ENCODE measurements at regions not wholly inside any gene's neighbourhood (a gene's known extent, or its start where the extent isn't known, plus 50 kb on each side); places are given as distances from the start of the nearest gene placed in this dataset.

DNA sequence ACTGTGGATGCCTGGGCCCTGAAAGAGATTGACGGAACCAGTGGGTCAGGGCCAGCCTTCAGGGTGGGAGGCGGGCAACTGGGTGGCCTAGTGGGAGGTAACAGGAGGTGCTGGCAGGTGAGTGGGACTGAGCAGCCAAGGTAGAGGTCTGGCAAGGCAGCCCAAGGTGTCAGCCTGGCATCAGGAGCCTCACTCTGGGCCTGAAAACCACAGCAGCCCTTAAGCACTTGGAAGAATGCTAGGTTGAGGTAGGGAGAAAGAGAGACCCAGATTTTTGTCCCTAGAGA lies 315.8 kb upstream of the PRICKLE1 start:
- no peaks in the 10 kb centered on the region for H3K36me3 ChIP-seq (replicated peaks in 1 of 2)
- TF ChIP-seq POLR2A (IDR thresholded peaks at IDR 0.05) = no peak
- TF ChIP-seq, protein P1, sequence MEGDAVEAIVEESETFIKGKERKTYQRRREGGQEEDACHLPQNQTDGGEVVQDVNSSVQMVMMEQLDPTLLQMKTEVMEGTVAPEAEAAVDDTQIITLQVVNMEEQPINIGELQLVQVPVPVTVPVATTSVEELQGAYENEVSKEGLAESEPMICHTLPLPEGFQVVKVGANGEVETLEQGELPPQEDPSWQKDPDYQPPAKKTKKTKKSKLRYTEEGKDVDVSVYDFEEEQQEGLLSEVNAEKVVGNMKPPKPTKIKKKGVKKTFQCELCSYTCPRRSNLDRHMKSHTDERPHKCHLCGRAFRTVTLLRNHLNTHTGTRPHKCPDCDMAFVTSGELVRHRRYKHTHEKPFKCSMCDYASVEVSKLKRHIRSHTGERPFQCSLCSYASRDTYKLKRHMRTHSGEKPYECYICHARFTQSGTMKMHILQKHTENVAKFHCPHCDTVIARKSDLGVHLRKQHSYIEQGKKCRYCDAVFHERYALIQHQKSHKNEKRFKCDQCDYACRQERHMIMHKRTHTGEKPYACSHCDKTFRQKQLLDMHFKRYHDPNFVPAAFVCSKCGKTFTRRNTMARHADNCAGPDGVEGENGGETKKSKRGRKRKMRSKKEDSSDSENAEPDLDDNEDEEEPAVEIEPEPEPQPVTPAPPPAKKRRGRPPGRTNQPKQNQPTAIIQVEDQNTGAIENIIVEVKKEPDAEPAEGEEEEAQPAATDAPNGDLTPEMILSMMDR (IDR thresholded peaks at IDR 0.05) = no peak
- intact Hi-C loops (cut with DNase I) = no loop called here
- no peak for DNase-seq
- no peaks in the 10 kb centered on the region for H3K4me1 ChIP-seq (replicated peaks in 1 of 2)
- no peaks in the 10 kb centered on the region for H3K9me3 ChIP-seq (replicated peaks in 1 of 3)
- WGBS, 4 donors = 85 to 100% (median 87%) methylated on average over 2 of the region's 2 CpGs
- H3K27me3 ChIP-seq = no peaks in the 10 kb centered on the region
- H3K4me3 ChIP-seq = no peak overlapping the region
- H3K27ac ChIP-seq = no peak overlapping the region

DNA sequence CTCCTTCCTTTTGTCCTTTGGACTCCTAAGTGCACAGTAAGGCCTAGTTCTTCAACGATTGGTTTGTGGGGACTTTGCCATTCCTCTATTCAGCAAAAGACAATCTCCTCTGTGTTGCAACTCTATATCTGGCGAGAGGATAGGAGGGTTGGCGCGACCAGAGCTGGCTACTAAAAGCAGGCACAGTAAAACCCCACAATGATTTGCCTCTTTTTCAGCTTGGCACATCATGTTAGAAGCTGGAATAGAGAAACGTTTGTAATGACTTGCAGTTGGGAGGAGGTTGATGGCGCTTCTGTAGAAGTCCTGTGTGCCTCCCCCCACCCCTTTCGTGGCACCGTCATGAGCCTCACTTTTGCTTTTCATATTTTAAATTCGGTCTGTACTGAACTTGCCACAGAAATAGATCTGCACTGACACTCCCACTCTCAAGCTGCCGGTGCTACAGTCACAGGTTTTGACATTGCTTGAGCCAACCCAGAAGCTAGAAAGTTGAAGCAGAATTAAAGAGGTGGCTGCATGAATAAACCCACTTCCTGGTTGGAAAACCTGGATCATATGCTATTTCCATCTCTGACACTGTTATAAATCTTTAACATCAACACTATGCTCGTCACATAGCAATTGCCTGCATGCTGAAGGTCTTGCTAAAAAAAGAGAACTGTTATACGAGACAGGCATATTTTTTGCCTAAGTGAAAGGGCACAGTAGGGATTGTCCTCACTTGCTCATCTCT lies 315.3 kb upstream of the PRICKLE1 start:
- Histone ChIP-seq H3K27ac (no peak overlapping the region), H3K36me3 (replicated peaks in 1 of 2) (no peaks in the 10 kb centered on the region), H3K27me3 (no peaks in the 10 kb centered on the region), H3K9me3 (replicated peaks in 1 of 3) (no peaks in the 10 kb centered on the region), H3K4me3 (no peak overlapping the region), H3K4me1 (replicated peaks in 1 of 2) (no peaks in the 10 kb centered on the region)
- DNase-seq = no peak
- intact Hi-C loops (cut with DNase I) = no loop called here
- 67 to 77% (median 74%) methylated on average over 12 of the region's 12 CpGs for WGBS, 4 donors
- TF ChIP-seq, protein P1 (IDR thresholded peaks at IDR 0.05) = no peak
- TF ChIP-seq POLR2A (IDR thresholded peaks at IDR 0.05) = no peak

DNA sequence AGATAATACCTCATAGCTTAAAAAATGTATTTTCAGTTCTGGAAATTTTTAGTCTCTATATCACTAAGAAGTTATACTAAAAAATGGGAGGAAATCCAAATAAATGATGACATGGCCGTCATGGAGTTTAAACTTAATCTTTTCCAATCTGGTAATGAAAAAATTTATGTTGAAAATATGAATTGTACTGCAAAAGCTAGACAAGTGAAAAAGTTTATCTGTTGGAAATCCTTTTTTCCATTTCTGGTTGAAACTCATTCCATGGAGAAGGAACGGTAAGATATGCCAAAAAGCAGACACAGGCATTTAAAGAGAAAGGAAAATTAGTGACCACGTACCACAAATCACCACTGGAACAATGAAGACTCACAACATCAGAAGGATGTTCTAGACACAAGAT lies 314.2 kb upstream of the PRICKLE1 start:
- no peaks in the 10 kb centered on the region for H3K9me3 ChIP-seq (replicated peaks in 1 of 3)
- H3K4me3 ChIP-seq = no peak overlapping the region
- H3K27me3 ChIP-seq = no peaks in the 10 kb centered on the region
- H3K36me3 ChIP-seq (replicated peaks in 1 of 2) = no peaks in the 10 kb centered on the region
- intact Hi-C loops (cut with DNase I) = no loop called here
- TF ChIP-seq, protein P1 (IDR thresholded peaks at IDR 0.05) = no peak
- no peak for TF ChIP-seq POLR2A (IDR thresholded peaks at IDR 0.05)
- no peak overlapping the region for H3K27ac ChIP-seq
- DNase-seq = no peak
- WGBS, 4 donors = 27 to 77% (median 47%) methylated on average over 3 of the region's 3 CpGs
- no peaks in the 10 kb centered on the region for H3K4me1 ChIP-seq (replicated peaks in 1 of 2)

DNA sequence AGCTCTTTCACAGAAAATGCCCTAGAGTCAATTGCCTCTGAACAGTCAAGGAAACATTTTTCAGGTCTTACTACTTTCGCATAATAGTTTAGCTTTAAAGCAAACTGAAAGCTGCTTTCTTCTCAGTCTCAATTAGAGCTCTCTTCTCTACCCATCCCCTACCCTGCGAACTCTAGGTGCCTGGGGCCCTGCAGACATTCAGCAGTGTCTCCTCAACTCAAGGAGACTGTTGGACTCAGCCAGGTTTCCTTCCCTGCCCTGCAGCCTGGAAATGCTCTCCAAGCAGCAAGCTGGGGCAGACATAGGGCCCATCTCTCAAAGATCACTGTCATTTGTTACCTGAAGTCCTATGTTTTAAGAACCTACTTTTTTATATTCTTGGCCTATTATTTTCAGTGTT lies 312.5 kb upstream of the PRICKLE1 start:
- Histone ChIP-seq H3K4me3 (no peak overlapping the region), H3K4me1 (replicated peaks in 1 of 2) (no peaks in the 10 kb centered on the region), H3K27me3 (no peaks in the 10 kb centered on the region), H3K36me3 (replicated peaks in 1 of 2) (no peaks in the 10 kb centered on the region), H3K9me3 (replicated peaks in 1 of 3) (no peaks in the 10 kb centered on the region), H3K27ac (no peak overlapping the region)
- intact Hi-C loops (cut with DNase I) = no loop called here
- WGBS, 4 donors = 82 to 90% (median 85%) methylated on average over 2 of the region's 2 CpGs
- DNase-seq = no peak
- TF ChIP-seq, protein P1 (IDR thresholded peaks at IDR 0.05) = no peak
- no peak for TF ChIP-seq POLR2A (IDR thresholded peaks at IDR 0.05)

All from adrenal gland (tissue), 9 donors.